HG02623 (cell line): ENCODE measurements at regions not wholly inside any gene's neighbourhood (a gene's known extent, or its start where the extent isn't known, plus 50 kb on each side); places are given as distances from the start of the nearest gene placed in this dataset.

Experiments used
- ATAC-seq: cut with Tn5 transposase; IDR thresholded peaks from one replicate; pipeline ENCODE4 v1.9.1; 2021; ENCODE audit warnings: moderate library complexity; ENCODE audit not compliant: unreplicated experiment

DNA sequence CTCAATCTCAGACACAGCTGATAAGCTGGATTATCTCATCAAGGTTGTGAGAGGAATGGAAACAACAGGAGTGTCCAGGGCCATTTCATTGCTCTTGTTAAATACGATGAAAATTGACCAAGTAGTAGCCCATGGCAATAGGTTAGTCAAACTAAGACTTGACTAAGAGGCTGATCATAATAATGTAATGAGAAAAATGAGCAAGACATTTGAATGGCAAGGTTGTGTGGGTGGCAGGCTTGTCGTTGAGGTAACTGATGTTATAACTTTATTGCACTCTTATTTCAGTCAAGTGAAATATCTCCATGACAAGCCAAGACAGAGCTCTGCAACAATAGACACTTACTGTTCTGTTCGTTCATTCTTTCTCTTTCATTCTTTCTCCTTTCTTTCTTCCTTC lies 532.0 kb downstream of the GATA3 start:
- ATAC-seq, result no peak

DNA sequence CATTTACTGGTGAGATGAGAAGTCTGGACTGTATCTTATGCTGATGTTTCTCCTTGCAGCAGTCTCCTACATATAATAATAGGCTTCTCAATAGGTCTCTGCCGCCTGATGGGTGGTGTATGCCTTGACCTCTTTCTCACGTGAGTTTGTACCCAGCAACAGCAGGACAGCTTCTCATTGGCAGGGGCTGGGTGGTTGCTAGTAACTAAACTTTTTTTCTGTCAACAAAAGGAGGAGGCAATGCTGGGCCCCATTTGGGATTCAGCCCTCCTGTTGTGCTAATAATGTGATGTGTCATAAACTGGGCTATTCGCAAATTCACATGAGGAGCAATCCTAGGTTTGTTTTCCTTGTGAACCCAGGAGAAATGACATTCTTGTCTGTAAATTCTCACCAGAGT lies 533.6 kb downstream of the GATA3 start:
- ATAC-seq, result no peak

DNA sequence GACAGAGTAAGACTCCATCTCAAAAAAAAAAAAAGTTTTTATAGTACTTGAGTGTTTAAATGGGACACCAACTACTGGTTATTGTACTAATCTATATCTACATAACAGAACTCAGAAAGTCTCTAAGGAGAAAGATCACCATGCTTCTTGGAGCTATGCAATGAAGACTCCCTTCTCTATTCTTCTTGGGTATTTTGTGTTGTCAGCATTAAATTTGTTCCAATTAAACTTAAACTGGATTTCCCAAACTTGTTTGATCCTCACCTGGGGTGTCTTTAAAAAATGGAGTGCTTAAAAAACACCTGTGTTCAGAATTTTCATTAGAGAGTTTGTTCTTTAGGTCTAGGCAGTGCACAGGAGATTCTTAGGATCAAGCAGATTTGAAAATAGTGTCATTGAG lies 536.0 kb downstream of the GATA3 start:
- ATAC-seq, result no peak

DNA sequence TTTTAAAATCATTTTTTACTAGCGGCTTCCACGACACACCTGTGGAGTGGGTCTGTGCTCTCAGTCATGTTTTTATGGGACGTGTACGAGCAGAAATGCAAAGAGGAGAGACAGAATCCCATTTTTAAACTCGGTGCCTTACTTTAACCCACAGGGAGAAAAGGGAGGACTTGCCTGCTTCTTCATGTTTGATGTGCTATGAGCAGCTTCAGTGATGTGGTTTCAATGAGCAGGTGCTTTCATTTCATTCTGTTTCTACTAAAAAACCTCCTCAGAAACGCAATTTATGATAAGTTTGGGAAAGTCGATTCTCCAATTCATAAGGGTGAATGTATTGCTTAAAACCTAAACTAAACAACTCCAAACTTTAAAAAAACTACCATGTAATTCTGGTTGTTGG lies 537.2 kb downstream of the GATA3 start:
- ATAC-seq, result no peak

DNA sequence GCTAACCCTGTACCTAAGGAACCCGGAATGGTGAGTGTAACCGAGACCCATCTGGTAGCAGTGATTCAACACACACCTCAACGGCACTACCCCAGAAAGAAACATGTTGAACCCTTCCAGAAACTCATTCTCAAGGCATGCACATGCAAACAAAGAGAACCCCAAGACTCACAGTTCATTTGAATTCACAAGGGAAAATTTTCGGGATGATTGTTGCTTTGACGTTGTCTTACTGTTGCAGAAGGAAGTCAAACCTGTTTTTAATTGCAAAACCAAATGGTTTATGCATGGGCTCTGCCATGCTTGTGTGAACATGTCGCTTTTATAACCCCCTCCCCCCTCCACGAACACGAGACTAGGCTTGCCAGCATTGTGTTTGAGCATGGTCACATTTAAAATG lies 539.7 kb downstream of the GATA3 start:
- no peak for ATAC-seq

DNA sequence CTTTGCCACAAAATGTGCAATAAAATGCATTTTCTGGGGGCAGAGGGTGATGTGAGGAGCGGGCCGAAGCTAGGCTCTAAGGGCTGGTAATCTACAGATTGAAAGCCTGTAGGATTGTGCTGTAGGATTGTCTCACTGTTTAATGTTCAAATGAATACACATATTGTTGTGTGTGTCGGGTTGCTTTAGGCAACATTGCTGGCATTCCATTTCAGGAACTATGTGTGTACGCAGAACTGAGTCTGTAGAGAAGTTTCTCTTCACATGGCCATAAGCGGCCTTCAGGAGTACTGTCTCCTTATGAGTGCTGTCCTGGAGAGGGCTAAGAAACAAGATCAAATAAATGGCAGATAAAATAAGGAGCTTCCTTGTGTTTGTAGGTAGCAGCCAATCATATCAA lies 540.2 kb downstream of the GATA3 start:
- ATAC-seq, result no peak

DNA sequence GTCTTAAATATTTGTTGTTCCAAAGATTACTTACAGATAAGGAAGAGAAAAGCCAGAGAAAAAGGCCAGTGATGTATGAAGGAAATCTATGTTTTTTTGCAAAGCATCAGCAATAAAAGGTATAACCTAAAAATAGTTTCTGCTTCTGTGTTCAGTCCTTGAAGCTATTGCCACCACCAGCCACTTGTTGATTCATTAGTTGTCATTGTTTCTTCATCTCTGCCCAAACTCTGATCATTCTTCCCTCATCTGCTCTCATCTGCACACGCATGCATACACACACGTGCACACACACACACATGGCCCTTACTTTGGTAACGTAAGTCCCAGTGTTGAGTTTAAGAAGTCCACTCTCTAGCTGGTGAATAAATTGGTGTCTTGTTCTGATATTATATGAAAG lies 540.7 kb downstream of the GATA3 start:
- no peak for ATAC-seq

DNA sequence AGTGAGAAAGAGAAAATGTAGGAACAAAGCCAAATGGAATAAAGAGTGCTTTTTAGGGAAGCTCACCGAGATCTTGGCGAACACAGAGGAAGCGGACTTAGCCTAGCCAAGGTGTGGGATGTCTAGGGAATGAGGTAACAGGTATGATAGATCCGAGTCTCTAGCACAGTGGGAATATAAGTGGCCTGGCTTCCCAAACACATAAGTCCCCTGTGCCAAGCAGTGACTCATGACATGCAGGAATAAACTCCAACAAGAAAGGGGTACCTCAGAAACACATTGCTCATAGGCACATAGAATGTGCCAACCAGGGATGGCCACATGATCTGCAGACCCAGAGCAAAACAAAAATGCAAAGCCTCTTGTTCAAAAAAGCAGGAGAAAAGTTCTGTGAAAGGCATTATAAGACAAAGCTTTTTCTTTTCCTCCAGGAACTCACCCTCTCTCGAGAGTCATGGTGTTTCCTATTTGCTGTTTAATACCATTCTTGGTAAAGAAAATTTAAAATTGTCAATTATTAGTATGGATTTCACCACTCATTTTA lies 542.5 kb downstream of the GATA3 start:
- no peak for ATAC-seq

DNA sequence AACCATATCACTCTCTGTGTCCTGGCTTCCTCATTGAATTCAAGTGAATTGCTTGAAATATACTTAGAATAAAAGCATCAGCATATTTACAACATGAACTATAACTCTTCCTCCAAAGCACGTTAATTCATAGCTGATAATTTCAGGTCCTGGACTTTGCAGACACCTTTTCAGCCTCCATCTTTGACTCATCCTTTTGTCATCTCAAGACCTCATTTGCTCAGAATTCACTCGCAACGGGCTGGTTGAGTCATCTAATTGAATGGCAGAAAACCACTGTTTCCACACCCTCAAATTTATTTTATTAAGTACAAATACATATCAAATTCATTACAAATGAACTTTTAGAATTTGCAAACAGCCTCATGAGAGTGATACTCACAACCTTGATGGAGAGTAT lies 545.7 kb downstream of the GATA3 start:
- ATAC-seq, result no peak

DNA sequence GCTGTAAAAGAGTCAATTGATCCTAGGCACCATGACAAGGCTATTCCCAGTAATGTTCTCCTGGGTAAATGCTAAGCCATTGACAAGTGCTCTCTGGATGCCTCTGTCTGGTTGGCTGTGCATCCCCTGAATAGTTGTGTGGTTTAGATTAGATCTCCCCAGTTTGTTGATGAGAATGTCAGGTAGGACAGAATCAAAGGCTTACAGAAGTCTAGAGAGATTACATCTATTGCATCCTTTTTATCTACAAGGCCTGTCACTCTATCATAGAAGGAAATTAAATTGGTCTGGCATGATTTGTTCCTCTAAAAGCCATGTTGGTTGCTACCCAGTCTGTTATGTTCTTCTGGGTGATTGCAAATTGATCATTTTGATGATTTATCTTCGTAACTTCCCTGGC lies 548.3 kb downstream of the GATA3 start:
- ATAC-seq, result no peak

DNA sequence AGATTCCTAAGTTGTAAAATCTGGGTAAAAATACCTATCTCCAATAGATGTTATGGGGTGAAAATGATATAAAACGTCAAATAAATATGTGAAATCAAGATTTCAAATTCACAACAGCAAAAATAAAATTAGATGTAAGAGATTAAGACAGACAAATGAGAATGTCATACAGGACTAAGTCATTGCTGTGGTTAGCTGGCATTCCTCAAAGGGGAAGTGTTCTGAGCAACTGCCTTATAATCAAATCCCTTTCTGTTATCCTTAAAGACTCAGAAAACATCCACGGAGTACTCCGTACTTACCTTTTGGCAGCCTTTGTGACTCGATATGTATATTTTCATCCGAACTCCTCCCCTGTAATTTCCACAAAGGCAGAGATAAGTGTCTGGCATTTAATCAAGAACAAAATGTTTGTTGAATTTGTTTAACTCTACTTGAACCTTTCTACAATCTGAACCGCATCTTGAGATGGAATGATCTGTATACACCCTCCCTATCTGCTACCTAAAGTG lies 559.6 kb downstream of the GATA3 start:
- no peak for ATAC-seq

DNA sequence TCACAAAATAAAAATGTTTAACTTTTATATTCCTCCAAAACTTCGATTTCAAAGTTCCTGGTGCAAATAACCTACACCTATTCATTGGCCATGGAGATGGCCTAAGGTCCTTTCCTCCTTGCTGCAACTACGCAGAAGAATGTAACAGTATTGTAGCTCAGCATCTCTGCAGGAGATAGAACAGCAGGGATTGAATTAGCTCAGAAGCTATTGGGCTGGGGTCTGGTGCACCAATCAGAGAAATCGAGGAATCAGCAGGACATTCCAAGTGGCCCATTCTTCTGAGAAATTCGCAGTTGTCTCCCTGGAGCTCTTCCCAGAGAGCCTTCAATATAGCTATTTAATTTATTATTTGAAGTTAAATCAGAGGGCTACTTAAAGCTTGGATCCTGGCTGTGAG lies 560.6 kb downstream of the GATA3 start:
- no peak for ATAC-seq

DNA sequence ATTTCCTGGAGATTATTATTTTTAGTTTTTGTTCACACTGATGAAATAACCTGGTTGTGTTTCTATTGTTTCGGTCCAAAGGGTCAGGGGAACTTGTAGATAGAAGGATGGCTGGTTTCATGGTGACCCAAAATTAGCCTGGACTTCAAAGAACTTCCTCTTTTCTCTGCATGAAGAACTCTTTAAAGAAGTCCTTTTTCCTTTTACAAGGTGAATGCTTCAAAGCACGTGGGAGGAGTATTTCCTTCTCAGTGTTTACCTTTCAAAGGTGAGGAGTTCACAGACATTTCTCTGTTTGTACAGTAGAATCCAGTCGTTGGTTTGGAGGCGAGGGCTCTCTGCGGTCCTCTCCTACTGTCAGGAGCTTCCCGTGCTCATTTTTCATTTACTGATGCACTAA lies 561.7 kb downstream of the GATA3 start:
- ATAC-seq, result peak; percentile 70

DNA sequence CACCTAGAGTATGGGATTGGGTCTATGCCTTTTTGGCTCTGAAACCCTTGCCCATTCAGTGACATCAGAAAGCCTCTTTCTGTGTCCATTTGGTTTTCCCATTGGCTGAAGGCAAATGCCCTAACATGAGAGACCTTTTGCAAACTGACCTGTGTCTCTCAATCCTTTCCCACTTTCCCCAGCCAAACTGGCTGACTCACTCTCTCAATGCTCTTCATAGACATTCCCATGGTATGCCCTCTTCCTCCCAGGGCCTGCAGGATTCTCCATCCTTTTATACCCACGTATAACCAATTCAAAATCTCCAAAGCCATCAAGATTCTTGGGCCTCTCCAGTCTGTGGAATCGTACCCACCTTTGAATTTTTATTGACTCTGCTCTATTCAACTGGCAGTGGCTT lies 563.3 kb downstream of the GATA3 start:
- ATAC-seq, result no peak

DNA sequence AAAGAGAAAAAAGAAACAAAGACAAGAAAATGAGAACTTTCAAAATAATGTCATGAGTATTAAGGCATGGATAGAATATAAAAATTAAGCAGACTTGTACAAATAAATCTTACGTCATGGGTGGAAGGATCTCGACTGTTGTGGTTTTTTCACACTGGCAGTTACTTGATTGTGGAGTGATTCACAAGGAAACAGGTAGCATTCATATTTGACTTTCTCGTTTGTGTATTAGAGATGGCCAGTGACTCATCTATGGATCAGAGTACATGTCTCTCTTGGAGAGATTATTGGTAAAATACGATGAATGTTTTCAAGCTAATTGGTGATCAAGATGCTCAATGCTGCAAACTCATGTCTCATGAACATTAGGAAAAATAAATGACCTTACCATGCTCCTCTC lies 564.3 kb downstream of the GATA3 start:
- ATAC-seq, result no peak

DNA sequence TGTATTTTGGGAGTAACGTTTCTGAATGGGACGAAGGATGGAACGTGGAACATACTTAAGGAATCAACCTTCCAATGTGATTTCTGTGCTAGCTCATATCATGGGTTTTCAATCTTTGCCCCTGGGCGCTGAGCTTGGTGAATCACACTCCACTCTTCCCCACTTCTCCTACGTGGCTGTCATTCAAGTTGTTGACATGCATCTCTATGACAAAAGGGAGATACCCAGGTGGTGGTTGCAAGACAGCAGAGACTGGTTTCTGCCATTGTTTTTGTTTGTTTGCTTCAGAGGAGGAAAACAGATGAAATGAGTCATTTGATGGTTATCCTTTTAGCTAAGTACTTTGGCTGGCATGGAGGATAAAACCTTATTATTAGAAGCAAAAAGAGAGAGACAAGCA lies 573.9 kb downstream of the GATA3 start:
- no peak for ATAC-seq

DNA sequence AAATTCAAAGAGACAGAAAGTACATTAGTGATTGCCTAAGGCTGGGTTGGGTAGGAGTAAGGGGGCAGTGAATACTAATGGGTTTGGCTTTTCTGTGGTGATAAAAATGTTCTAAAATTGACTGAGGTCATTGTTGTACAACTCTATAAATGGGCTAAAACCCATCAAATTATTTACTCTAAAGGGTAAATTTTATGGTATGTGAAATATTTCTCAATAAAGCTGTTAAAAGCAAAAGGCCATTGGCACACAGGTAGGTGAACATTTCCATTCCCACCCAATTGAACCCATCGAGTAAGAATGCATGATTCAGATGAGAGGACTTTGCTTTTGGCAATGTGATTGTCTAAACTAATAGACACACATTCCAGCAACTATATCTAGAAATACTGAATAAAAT lies 579.4 kb downstream of the GATA3 start:
- no peak for ATAC-seq

DNA sequence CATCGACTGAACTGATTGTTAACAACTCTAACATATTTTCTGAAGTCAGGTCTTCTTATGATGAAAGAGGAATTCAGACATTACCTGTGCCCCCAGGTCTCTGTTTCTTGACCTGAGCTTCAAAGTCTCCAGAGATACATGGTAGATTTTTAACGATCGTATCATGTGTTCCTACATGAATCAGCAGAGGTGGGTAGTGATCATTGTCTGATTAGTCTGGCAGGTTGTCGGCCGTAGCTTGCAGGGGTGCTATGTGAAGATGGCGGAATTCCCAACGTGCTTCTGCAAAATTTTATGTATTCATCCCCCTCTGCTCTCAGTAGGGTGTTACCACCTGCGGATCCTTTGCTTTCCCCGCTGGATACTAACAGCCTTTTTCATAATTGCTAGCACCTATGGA lies 581.9 kb downstream of the GATA3 start:
- no peak for ATAC-seq

DNA sequence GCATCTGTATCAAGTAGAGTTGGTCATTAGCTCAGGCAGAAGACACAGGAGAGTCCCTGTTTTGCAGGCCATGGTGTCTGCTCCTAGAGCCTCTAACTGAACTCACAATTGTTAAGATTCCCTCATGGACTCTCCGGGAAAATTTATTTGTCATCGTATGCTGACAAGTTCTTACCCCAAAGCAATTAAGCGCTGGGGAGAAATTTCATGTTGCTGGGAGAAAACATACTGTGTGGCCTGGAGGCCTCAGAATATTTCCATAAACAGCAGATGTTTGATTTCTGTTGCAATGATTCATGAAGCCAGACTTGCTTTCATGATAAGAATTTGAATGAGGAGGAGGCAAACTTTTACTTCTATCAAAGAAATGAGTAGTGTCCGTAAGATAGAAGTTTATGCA lies 583.2 kb downstream of the GATA3 start:
- no peak for ATAC-seq

DNA sequence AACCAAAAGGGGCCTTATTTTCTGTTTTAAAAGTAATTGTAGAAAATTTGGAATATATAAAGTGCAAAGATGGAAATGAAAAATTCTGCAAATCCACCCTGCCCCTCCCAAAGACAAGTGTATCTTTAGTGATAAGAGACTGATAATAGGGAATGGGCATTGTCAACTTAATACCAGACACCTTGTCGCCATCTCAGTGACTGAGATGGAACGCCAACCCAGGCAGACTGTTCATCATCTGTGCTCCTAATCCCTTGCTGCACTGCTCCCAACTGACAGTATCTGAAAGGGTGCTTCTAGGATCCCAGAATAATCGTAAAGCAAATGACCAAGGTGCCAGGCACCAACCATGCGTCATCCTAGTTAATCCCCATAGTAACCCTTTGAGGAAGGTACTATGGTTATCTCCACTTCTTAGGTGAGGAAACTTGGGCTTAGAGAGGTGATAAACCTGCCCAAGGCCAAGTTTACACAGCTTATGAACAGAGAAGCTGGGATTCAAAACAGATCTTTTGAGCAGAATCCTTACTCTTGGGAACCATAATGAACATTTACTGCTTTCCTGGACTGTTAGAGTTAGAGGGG lies 583.7 kb downstream of the GATA3 start:
- no peak for ATAC-seq

DNA sequence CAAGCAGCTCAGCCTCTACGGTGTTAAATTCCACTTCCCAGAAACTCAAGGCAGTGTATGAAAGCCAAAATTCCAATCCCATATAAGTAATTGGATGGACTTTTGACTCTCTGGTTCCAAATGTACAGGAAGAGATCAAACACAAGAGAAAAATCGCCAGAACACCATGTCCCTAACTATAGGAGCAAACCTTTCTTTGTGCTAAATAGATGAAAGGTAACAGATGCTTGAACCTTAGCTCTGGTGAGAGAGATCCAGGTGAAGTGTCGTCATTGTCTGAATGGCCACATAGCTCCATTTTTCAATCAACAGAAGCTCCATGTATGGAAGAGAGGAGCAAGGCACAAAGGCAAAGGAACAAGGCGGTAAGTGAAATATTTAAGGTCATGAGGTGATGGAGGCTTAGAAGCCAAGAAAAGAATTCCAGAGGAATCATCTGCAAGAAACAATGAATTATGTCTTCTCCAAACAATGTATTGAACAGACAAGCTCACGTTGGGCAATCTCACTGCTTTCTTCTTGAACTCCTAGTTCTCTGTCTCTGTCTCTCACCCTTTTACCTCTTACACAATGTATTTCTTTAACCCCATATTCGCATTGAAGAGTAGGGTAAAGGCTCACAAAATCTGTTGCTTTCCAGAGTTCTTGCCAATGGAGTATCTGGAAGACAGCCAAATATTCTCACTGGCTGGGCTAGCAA lies 585.1 kb downstream of the GATA3 start:
- ATAC-seq, result no peak

DNA sequence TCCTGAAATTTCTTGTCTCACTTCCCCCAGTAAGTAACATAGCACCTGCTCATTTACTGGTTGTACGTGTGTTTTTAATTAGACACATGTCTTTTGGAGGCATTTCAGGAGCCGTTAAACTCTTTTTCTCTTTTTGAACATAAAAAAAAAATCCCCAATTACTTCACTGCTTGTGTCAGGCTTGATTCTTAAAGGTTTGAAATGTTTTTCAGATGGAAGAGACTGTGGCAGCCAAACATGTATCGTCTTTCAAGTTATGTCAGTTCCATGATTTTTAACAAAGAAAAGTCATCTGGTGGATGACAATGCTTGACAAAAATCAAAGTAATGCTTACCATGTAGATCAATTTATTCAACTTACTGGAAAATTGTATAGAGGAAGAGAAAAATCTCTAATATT lies 585.8 kb downstream of the GATA3 start:
- no peak for ATAC-seq

DNA sequence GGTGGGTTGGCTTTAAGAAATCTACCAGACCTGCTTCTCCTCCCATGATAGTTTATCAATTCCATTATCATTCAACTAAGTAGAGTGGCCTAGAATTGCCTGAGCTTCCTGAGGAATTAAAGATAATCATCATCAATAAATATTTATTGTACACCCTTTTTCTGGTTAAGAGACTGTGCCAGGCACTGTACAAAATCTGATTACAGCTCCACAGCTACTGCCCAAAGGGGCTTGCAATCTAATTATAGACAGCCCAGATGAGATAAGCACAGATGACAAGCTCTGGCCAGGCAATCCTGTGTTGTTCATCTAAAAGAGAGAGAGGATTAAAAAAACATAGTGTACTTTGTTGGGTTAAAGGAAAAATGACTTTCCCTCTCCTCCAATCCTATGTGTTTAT lies 586.4 kb downstream of the GATA3 start:
- ATAC-seq, result no peak
